HepG2 (cell line): ENCODE measurements at regions not wholly inside any gene's neighbourhood (a gene's known extent, or its start where the extent isn't known, plus 50 kb on each side); places are given as distances from the start of the nearest gene placed in this dataset.

Experiments
- ATAC-seq: fragments of 200-7000 bp; cut with Tn5 transposase; 3 replicates; pipeline ENCODE4 v1.9.1; 2020; ENCODE audit warnings: mild to moderate bottlenecking, moderate library complexity
- BruUV-seq: library from RNA; stranded (reverse); fragments of 400-500 nt; replicated peaks from 2 replicates; lab custom pipeline; 2021; lab: Mats Ljungman, UMichigan
- CTCF ChIA-PET: fragments of 300-600 bp; formaldehyde crosslinking; extraction: SDS; loops from one replicate; lab custom pipeline; 2021; ENCODE audit warnings: low total read pairs, inconsistent platforms, low intra/inter-chr PET ratio; lab: Yijun Ruan, JAX
- POLR2A ChIA-PET: fragments of 350-600 bp; sonication (Branson Sonifier 250); formaldehyde crosslinking; loops from one replicate; lab custom pipeline; 2020; ENCODE audit warnings: antibody characterized with exemption, inconsistent platforms; lab: Yijun Ruan, JAX
- DNase-seq: peaks from one replicate; pipeline ENCODE4 v3.0.0-alpha.2; 2015; ENCODE audit warnings: low spot score
- FAIRE-seq: peaks from 3 replicates; lab custom pipeline; 2011; peaks lifted over from hg19 to GRCh38; lab: Jason Lieb, UNC
- H2AFZ ChIP-seq: one replicate; pipeline ENCODE4 v1.6.1; 2011; ENCODE audit warnings: low read length, inconsistent platforms
- H3K27ac ChIP-seq: fragments of 300-600 bp; 3 replicates; pipeline ENCODE4 v1.8.0; 2011; ENCODE audit warnings: mixed run types, mild to moderate bottlenecking, mixed read lengths, low read length, inconsistent platforms; ENCODE audit not compliant: insufficient read depth; ENCODE audit errors: extremely low read length
- H3K27me3 ChIP-seq, 2 experiments: fragments of 200-600 bp in 1 of 2; 2 replicates in 1 of 2; 3 replicates in 1 of 2; pipeline versions ENCODE4 v1.6.0 to v1.8.0; 2011; ENCODE audit warnings: low read length in 2 of 2, mild to moderate bottlenecking in 2 of 2, moderate library complexity in 2 of 2, inconsistent platforms in 1 of 2; ENCODE audit not compliant: insufficient read depth in 2 of 2, control insufficient read depth in 1 of 2
- H3K36me3 ChIP-seq, 2 experiments: fragments of 200-600 bp in 1 of 2; replicated peaks in 1 of 2; 2 replicates in 1 of 2; 3 replicates in 1 of 2; pipeline versions ENCODE4 v1.5.1 to v1.8.0; 2011; ENCODE audit warnings: low read length in 2 of 2, inconsistent platforms in 1 of 2; ENCODE audit not compliant: insufficient read depth in 2 of 2, control insufficient read depth in 1 of 2
- H3K4me1 ChIP-seq: 2 replicates; pipeline ENCODE4 v1.5.1; 2012; ENCODE audit warnings: low read length, inconsistent platforms; ENCODE audit not compliant: insufficient read depth
- H3K4me2 ChIP-seq: 2 replicates; pipeline ENCODE4 v1.6.0; 2011; ENCODE audit warnings: low read depth, low read length, inconsistent platforms
- H3K4me3 ChIP-seq, 3 experiments: fragments of 200-600 bp in 1 of 3; sonication (generic), shearing (Covaris generic) in 1 of 3; replicated peaks in 1 of 3; 2 replicates each; pipeline ENCODE4 v1.5.1; 2011 to 2016; ENCODE audit warnings: low read length in 3 of 3, inconsistent platforms in 2 of 3, low read depth in 2 of 3, mild to moderate bottlenecking in 2 of 3, control low read depth in 1 of 3, mixed read lengths in 1 of 3; ENCODE audit not compliant: insufficient read depth in 1 of 3
- H3K79me2 ChIP-seq: one replicate; pipeline ENCODE4 v1.6.1; 2011; ENCODE audit warnings: low read length, inconsistent platforms; ENCODE audit not compliant: insufficient read depth
- H3K9ac ChIP-seq: 2 replicates; pipeline ENCODE4 v1.6.0; 2011; ENCODE audit warnings: mild to moderate bottlenecking, low read depth, low read length, inconsistent platforms; ENCODE audit not compliant: insufficient read depth
- H3K9me3 ChIP-seq: 2 replicates; pipeline ENCODE4 v1.5.1; 2012; ENCODE audit warnings: mild to moderate bottlenecking, low read length
- H4K20me1 ChIP-seq: 2 replicates; pipeline ENCODE4 v1.6.0; 2011; ENCODE audit warnings: inconsistent platforms, mild to moderate bottlenecking, low read length, moderate library complexity; ENCODE audit not compliant: insufficient read depth
- ELF1 ChIP-seq: sonication (generic); formaldehyde crosslinking; IDR thresholded peaks from 2 replicates; pipeline ENCODE4 v1.4.0; 2020; ENCODE audit warnings: missing genetic modification reagents
- KLF6 ChIP-seq: IDR thresholded peaks from 2 replicates; pipeline ENCODE4 v1.8.0; 2016; ENCODE audit warnings: missing biosample characterization, missing genetic modification reagents
- KLF9 ChIP-seq: IDR thresholded peaks from 2 replicates; pipeline ENCODE4 v1.6.1; 2016; ENCODE audit warnings: low read depth
- RXRA ChIP-seq: sonication (generic); formaldehyde crosslinking; IDR thresholded peaks from 2 replicates; pipeline ENCODE4 v1.5.1; 2020; ENCODE audit warnings: missing genetic modification reagents
- SNAI1 ChIP-seq: sonication (generic); formaldehyde crosslinking; IDR thresholded peaks from 2 replicates; pipeline ENCODE4 v1.5.0; 2020; ENCODE audit warnings: mild to moderate bottlenecking, missing genetic modification reagents, borderline replicate concordance
- SP2 ChIP-seq: sonication (generic); formaldehyde crosslinking; IDR thresholded peaks from 2 replicates; pipeline ENCODE4 v1.5.1; 2020; ENCODE audit warnings: mild to moderate bottlenecking, missing genetic modification reagents
- SRSF9 ChIP-seq: fragments of 200-400 bp; formaldehyde crosslinking; IDR thresholded peaks from 2 replicates; pipeline ENCODE4 v1.6.1; 2018; ENCODE audit warnings: borderline replicate concordance, mild to moderate bottlenecking, low read depth, low read length; ENCODE audit not compliant: insufficient read depth, poor library complexity, severe bottlenecking
- TAF15 ChIP-seq: fragments of 200-400 bp; formaldehyde crosslinking; IDR thresholded peaks from one replicate; pipeline ENCODE4 v1.6.1; 2018; ENCODE audit warnings: mild to moderate bottlenecking, low read depth, low read length; ENCODE audit not compliant: poor library complexity, severe bottlenecking
- ZBTB21 ChIP-seq: sonication (generic); formaldehyde crosslinking; IDR thresholded peaks from 2 replicates; pipeline ENCODE4 v1.4.0; 2020; ENCODE audit warnings: missing genetic modification reagents
- ZBTB7B ChIP-seq: sonication (generic); formaldehyde crosslinking; IDR thresholded peaks from 2 replicates; pipeline ENCODE4 v1.4.0; 2020; ENCODE audit warnings: missing genetic modification reagents
- ZC3H13 ChIP-seq: sonication (generic); formaldehyde crosslinking; IDR thresholded peaks from 2 replicates; pipeline ENCODE4 v1.8.1; 2023; ENCODE audit warnings: mild to moderate bottlenecking, missing genetic modification reagents, moderate library complexity
- ZNF839 ChIP-seq: sonication (generic); formaldehyde crosslinking; IDR thresholded peaks from 2 replicates; pipeline ENCODE4 v1.4.0; 2020; ENCODE audit warnings: missing genetic modification reagents, mild to moderate bottlenecking, borderline replicate concordance
- ZNF883 ChIP-seq: sonication (generic); formaldehyde crosslinking; IDR thresholded peaks from 2 replicates; pipeline ENCODE4 v1.5.1; 2020; ENCODE audit warnings: mild to moderate bottlenecking, missing genetic modification reagents; ENCODE audit errors: not compliant biosample characterization
- WGBS: methylation state at CpG from one replicate; pipeline ENCODE4 v1.1.6; 2017; ENCODE audit warnings: low lambda C conversion rate; 5-methylcytosine and 5-hydroxymethylcytosine counted together
- in situ Hi-C: cut with HindIII; loops from 2 replicates; pipeline ENCODE4 v1.10.0; 2017; ENCODE audit warnings: low pct_unique_long_range_greater_than_20kb; ENCODE audit not compliant: extremely low pct_ligation_motif_present
- intact Hi-C: fragments of 100-400 bp; cut with micrococcal nuclease; formaldehyde crosslinking; loops from one replicate; pipeline ENCODE4 v1.10.0; 2022; ENCODE audit not compliant: unreplicated experiment
- TF ChIP-seq, protein P1 (sequence below): sonication (generic); formaldehyde crosslinking; IDR thresholded peaks from 2 replicates; pipeline ENCODE4 v1.4.0; 2020; ENCODE audit warnings: missing genetic modification reagents
- TF ChIP-seq, protein P2 (sequence below): conservative IDR thresholded peaks from 2 replicates; pipeline ENCODE4 v1.6.1; 2018; ENCODE audit warnings: missing genetic modification reagents
- TF ChIP-seq, protein P3 (sequence below): fragments of 450-650 bp; IDR thresholded peaks from 2 replicates; pipeline ENCODE4 v1.6.1; 2017; ENCODE audit warnings: mild to moderate bottlenecking

DNA sequence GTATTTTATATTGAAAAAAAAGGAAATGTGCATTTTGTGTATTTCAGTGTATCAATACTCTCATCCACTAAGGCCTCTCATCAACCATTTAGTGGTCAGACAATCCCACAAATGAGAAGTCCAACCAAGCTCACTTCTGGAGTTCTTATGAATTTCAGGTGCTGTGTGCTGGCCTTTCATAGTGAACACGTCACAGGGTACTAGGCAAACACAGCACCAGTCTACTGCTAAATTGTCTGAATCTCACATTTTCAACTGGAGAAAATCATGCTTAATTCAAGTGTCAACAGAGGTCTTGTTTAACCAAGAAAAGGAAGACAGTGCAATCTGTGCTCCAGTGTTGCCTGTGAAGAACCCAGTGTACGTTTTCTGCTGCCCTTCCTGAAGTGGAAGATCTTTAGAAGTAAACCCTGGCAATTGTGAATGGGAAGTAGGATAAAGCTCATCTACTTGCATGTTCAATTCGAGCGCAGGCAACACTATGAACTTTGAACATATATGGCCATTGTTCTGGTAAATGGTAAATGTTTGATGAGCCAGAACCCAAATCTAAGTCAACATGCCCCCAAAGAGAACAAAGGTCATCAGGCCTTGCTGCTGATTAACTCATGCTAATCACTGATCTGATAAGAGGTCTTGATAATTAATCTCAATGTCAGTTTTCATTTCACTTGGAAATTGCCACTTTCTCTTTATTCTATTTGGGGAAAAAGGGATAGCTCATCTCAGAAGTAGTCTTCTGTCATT is 439.2 kb upstream of the SOX9 start:
- ChIA-PET POLR2A (interaction anchor here (0.7 to 2.3 kb wide), 16 partner anchors 8 to 899 kb away, joined by 3 to 20 read pairs (median 3); partner anchors contain the start of gene SOX9), CTCF (no interaction called here)
- TSS peak; percentile 98 for BruUV-seq
- Histone ChIP-seq H3K27ac (peak overlapping the region; percentile 95), H3K9me3 (no peaks in the 10 kb centered on the region), H3K79me2 (no peaks in the 10 kb centered on the region), H3K27me3 (no peaks in the 10 kb centered on the region), H3K9ac (peak overlapping the region; percentile 73), H3K4me3 (peak overlapping the region in 2 of 3 experiments; percentile 12 to 36; a peak in 3 of 6 replicates), H3K4me2 (peak overlapping the region; percentile 78), H3K4me1 (peaks cover 49% of the 10 kb centered on the region), H3K36me3 (no peaks in the 10 kb centered on the region), H4K20me1 (no peaks in the 10 kb centered on the region), H2AFZ (no peak overlapping the region)
- in situ Hi-C loops: no loop called here
- WGBS: under 1% methylated on average over 4 of the region's 4 CpGs
- peak; percentile 97 for ATAC-seq
- peak; percentile 93 for FAIRE-seq
- intact Hi-C loops: loop anchor here (10.0 kb wide), 2 partner anchors 433 to 863 kb away; no protein-coding TSS in a partner anchor
- peak; percentile 98 for DNase-seq
- TF ChIP-seq, protein P1, sequence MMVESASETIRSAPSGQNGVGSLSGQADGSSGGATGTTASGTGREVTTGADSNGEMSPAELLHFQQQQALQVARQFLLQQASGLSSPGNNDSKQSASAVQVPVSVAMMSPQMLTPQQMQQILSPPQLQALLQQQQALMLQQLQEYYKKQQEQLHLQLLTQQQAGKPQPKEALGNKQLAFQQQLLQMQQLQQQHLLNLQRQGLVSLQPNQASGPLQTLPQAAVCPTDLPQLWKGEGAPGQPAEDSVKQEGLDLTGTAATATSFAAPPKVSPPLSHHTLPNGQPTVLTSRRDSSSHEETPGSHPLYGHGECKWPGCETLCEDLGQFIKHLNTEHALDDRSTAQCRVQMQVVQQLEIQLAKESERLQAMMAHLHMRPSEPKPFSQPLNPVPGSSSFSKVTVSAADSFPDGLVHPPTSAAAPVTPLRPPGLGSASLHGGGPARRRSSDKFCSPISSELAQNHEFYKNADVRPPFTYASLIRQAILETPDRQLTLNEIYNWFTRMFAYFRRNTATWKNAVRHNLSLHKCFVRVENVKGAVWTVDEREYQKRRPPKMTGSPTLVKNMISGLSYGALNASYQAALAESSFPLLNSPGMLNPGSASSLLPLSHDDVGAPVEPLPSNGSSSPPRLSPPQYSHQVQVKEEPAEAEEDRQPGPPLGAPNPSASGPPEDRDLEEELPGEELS: peak; percentile 86
- TF ChIP-seq, protein P2, sequence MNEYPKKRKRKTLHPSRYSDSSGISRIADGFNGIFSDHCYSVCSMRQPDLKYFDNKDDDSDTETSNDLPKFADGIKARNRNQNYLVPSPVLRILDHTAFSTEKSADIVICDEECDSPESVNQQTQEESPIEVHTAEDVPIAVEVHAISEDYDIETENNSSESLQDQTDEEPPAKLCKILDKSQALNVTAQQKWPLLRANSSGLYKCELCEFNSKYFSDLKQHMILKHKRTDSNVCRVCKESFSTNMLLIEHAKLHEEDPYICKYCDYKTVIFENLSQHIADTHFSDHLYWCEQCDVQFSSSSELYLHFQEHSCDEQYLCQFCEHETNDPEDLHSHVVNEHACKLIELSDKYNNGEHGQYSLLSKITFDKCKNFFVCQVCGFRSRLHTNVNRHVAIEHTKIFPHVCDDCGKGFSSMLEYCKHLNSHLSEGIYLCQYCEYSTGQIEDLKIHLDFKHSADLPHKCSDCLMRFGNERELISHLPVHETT (CRISPR knock-in tag): peak; percentile 31; the same call in 1 of the 2 replicates
- TF ChIP-seq SP2 (no peak), ZC3H13 (CRISPR knock-in tag) (no peak), ZNF839 (no peak), SRSF9 (no peak), ELF1 (CRISPR knock-in tag) (peak; percentile 55), SNAI1 (CRISPR knock-in tag) (no peak), RXRA (peak; percentile 77; the same call in 1 of the 2 replicates), KLF6 (CRISPR knock-in tag) (no peak), ZBTB21 (0 out of 2 replicates have a peak, but pooled peaks have one; percentile 21), ZBTB7B (CRISPR knock-in tag) (0 out of 2 replicates have a peak, but pooled peaks have one; percentile 31), KLF9 (CRISPR knock-in tag) (0 out of 2 replicates have a peak, but pooled peaks have one; percentile 28), ZNF883 (CRISPR knock-in tag) (no peak), TAF15 (no peak)
- TF ChIP-seq, protein P3, sequence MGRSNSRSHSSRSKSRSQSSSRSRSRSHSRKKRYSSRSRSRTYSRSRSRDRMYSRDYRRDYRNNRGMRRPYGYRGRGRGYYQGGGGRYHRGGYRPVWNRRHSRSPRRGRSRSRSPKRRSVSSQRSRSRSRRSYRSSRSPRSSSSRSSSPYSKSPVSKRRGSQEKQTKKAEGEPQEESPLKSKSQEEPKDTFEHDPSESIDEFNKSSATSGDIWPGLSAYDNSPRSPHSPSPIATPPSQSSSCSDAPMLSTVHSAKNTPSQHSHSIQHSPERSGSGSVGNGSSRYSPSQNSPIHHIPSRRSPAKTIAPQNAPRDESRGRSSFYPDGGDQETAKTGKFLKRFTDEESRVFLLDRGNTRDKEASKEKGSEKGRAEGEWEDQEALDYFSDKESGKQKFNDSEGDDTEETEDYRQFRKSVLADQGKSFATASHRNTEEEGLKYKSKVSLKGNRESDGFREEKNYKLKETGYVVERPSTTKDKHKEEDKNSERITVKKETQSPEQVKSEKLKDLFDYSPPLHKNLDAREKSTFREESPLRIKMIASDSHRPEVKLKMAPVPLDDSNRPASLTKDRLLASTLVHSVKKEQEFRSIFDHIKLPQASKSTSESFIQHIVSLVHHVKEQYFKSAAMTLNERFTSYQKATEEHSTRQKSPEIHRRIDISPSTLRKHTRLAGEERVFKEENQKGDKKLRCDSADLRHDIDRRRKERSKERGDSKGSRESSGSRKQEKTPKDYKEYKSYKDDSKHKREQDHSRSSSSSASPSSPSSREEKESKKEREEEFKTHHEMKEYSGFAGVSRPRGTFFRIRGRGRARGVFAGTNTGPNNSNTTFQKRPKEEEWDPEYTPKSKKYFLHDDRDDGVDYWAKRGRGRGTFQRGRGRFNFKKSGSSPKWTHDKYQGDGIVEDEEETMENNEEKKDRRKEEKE: no peak
